Nephron progenitor cell (in vitro differentiated cells): ENCODE measurements at regions not wholly inside any gene's neighbourhood (a gene's known extent, or its start where the extent isn't known, plus 50 kb on each side); places are given as distances from the start of the nearest gene placed in this dataset.

ENCODE experiments used
- DNase-seq: peaks from one replicate; pipeline ENCODE4 v3.0.0; 2021
- H3K27ac Mint-ChIP-seq: 2 replicates; pipeline ENCODE4 v1.8.0; 2021; ENCODE audit warnings: mild to moderate bottlenecking, moderate library complexity, mixed read lengths
- H3K27me3 Mint-ChIP-seq: 2 replicates; pipeline ENCODE4 v1.8.0; 2021; ENCODE audit warnings: mild to moderate bottlenecking, low read depth, mixed read lengths; ENCODE audit not compliant: poor library complexity
- H3K36me3 Mint-ChIP-seq: 2 replicates; pipeline ENCODE4 v1.8.0; 2021; ENCODE audit warnings: low read depth, mixed read lengths
- H3K4me1 Mint-ChIP-seq: 2 replicates; pipeline ENCODE4 v1.8.0; 2021; ENCODE audit warnings: mixed read lengths
- H3K4me3 Mint-ChIP-seq: 2 replicates; pipeline ENCODE4 v1.8.0; 2021; ENCODE audit warnings: mild to moderate bottlenecking, moderate library complexity, mixed read lengths
- H3K9me3 Mint-ChIP-seq: 2 replicates; pipeline ENCODE4 v1.8.0; 2021; ENCODE audit warnings: mild to moderate bottlenecking, moderate library complexity, mixed read lengths
- CTCF ChIP-seq: fragments of 200-600 bp; sonication (generic); IDR thresholded peaks from 2 replicates; pipeline ENCODE4 v1.5.0; 2021; ENCODE audit warnings: antibody characterized with exemption

DNA sequence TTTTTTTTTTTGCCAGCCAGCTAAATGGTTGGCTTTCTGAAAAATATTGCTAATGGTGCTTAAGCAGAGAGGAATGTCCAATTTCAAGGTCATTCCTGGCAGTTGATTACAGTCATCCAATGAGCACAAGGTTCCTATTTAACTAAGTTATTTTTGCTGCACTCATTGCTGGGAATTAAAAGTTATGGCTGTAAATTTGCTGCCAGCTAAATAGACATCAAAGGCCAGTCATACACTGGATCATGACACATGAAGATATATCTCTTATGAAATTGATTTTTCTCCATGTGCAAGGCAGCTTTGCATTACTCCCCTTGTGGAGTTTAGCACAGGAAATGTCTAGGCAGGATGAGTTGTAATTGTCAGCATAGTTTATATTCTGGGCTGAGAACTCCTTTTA, 1898.4 kb upstream of the CELF4 start:
- H3K27me3 Mint-ChIP-seq = no peaks in the 10 kb centered on the region
- no peak for DNase-seq
- H3K4me1 Mint-ChIP-seq = no peaks in the 10 kb centered on the region
- H3K36me3 Mint-ChIP-seq = peaks cover 14% of the 10 kb centered on the region
- TF ChIP-seq CTCF = no peak
- H3K27ac Mint-ChIP-seq = no peak overlapping the region
- H3K9me3 Mint-ChIP-seq = peaks cover 4% of the 10 kb centered on the region
- H3K4me3 Mint-ChIP-seq = no peak overlapping the region

GRCh38 chr18:39462436-39462835, 1896.8 kb upstream of the CELF4 start:
- Mint-ChIP-seq H3K9me3 (peaks cover 4% of the 10 kb centered on the region), H3K27ac (no peak overlapping the region), H3K4me1 (no peaks in the 10 kb centered on the region), H3K27me3 (no peaks in the 10 kb centered on the region), H3K4me3 (no peak overlapping the region), H3K36me3 (peaks cover 14% of the 10 kb centered on the region)
- TF ChIP-seq CTCF = no peak
- DNase-seq = no peak

DNA sequence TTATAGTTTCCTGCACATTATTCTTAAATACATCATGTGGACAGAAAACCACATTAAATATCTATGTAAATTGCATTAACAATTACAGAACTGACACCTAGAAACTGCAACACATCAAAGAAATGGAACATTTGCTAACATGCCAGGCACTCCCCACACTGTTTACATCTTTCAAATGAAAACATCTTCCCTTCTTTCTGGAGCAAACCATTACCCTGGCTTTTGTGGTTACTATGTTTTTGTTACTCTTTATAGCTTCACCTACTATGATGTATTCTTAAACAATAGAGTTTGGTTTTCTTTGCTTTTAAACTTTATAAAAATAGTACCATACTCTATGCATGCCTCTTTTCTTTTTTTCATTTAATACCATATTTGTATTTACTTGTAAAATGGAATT, 1894.5 kb upstream of the CELF4 start:
- Mint-ChIP-seq H3K4me3 (no peak overlapping the region), H3K27ac (no peak overlapping the region), H3K4me1 (no peaks in the 10 kb centered on the region), H3K36me3 (peaks cover 14% of the 10 kb centered on the region), H3K9me3 (peaks cover 4% of the 10 kb centered on the region), H3K27me3 (no peaks in the 10 kb centered on the region)
- DNase-seq = no peak
- no peak for TF ChIP-seq CTCF

DNA sequence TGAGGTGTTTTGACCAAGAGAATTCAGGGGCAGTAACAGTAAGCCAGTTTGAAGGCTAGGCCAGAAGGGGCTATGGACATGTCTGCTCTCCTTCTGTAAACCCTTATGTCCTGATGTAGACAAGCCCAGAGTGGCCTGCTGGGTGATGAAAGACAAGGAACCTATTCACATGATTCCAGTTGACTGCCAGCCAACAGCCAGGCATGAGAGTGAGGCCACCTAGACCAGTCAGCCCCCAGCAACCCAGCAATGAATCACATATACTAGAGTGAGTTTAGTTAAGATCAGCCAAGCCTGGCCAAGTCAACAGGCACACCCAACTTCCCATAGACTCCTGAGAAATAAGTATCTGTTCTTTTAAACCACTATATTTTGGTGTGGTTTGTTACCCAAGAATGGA, 1889.7 kb upstream of the CELF4 start:
- no peak overlapping the region for H3K27ac Mint-ChIP-seq
- H3K4me1 Mint-ChIP-seq = peaks cover 6% of the 10 kb centered on the region
- TF ChIP-seq CTCF = no peak
- H3K36me3 Mint-ChIP-seq = no peaks in the 10 kb centered on the region
- no peaks in the 10 kb centered on the region for H3K27me3 Mint-ChIP-seq
- H3K4me3 Mint-ChIP-seq = no peak overlapping the region
- DNase-seq = no peak
- no peaks in the 10 kb centered on the region for H3K9me3 Mint-ChIP-seq

DNA sequence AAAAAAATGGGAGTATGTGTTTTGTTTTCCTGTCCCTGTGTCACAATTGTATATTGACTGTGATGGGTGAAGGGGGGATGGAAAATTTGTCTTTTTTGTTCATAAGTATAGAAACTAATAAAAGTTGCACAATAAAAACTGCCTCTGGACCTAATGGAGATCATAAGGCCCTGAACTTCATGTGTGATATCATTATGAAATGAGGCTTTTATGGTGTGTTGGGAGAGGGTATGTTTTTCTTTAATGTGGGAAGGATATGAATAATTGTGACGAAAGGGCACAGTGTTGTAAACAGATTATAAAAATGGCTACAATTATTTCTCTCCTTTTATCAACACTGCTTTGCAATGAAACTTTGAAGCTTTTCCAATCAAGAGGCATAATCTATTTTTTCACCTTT, 1889.3 kb upstream of the CELF4 start:
- Mint-ChIP-seq H3K9me3 (no peaks in the 10 kb centered on the region), H3K36me3 (no peaks in the 10 kb centered on the region), H3K27ac (no peak overlapping the region), H3K27me3 (no peaks in the 10 kb centered on the region), H3K4me3 (no peak overlapping the region), H3K4me1 (peaks cover 6% of the 10 kb centered on the region)
- TF ChIP-seq CTCF = no peak
- DNase-seq = no peak

DNA sequence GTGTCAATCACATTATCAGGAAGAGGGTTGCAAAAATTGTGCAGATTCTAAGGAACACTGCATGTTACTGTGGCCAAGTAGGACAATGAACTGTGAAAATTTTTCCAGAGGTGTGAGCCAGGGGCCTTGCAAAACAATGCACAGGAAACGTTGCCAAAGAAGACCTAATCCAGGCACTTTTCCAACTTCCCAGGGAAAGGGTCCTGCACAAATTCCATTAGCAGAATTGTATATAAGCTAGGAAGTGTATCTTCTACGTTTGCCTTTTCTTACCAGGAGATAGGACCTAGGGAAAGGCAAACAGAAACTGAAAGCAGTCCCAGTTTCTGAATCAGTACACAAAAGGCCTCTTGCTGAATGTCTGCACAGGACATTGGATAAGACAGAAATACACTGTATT, 1888.3 kb upstream of the CELF4 start:
- DNase-seq = no peak
- H3K27me3 Mint-ChIP-seq = no peaks in the 10 kb centered on the region
- no peaks in the 10 kb centered on the region for H3K36me3 Mint-ChIP-seq
- TF ChIP-seq CTCF = no peak
- H3K9me3 Mint-ChIP-seq = no peaks in the 10 kb centered on the region
- H3K4me1 Mint-ChIP-seq = peaks cover 6% of the 10 kb centered on the region
- no peak overlapping the region for H3K4me3 Mint-ChIP-seq
- no peak overlapping the region for H3K27ac Mint-ChIP-seq
